Astrocyte of the spinal cord (primary cell): ENCODE measurements at regions not wholly inside any gene's neighbourhood (a gene's known extent, or its start where the extent isn't known, plus 50 kb on each side); places are given as distances from the start of the nearest gene placed in this dataset.

Experiments
- DNase-seq: peaks from one replicate; pipeline ENCODE4 v3.0.0; 2011; ENCODE audit warnings: low read depth, low spot score
- H3K4me3 ChIP-seq: 2 replicates; pipeline ENCODE4 v1.5.1; 2011; ENCODE audit warnings: low read depth, mild to moderate bottlenecking, low read length, moderate library complexity
- CTCF ChIP-seq: IDR thresholded peaks from 2 replicates; pipeline ENCODE4 v1.5.1; 2012; ENCODE audit warnings: low read depth, mild to moderate bottlenecking, low read length, inconsistent platforms
- in situ Hi-C: cut with HindIII; loops from 2 replicates; pipeline ENCODE4 v1.10.0; 2017; ENCODE audit warnings: low sequenced_read_pairs

GRCh38 chr7:8893775-8894174 is 460.4 kb downstream of the NXPH1 start:
- in situ Hi-C loops = no loop called here
- no peak for TF ChIP-seq CTCF
- no peak overlapping the region for H3K4me3 ChIP-seq
- no peak for DNase-seq

GRCh38 chr7:8906396-8907075 is 473.1 kb downstream of the NXPH1 start:
- no peak for DNase-seq
- H3K4me3 ChIP-seq = no peak overlapping the region
- no peak for TF ChIP-seq CTCF
- in situ Hi-C loops = no loop called here

GRCh38 chr7:8908889-8909288 is 475.5 kb downstream of the NXPH1 start:
- in situ Hi-C loops = no loop called here
- no peak for TF ChIP-seq CTCF
- H3K4me3 ChIP-seq = no peak overlapping the region
- DNase-seq = no peak

GRCh38 chr7:8913682-8914081 is 480.3 kb downstream of the NXPH1 start:
- no peak for TF ChIP-seq CTCF
- no peak for DNase-seq
- H3K4me3 ChIP-seq = no peak overlapping the region
- in situ Hi-C loops = no loop called here

GRCh38 chr7:8921807-8922206 is 488.4 kb downstream of the NXPH1 start:
- no peak overlapping the region for H3K4me3 ChIP-seq
- in situ Hi-C loops = no loop called here
- no peak for TF ChIP-seq CTCF
- no peak for DNase-seq

GRCh38 chr7:8922726-8923125 is 489.3 kb downstream of the NXPH1 start:
- in situ Hi-C loops = no loop called here
- no peak for DNase-seq
- H3K4me3 ChIP-seq = no peak overlapping the region
- TF ChIP-seq CTCF = no peak
